HEK293T (cell line): ENCODE measurements at regions not wholly inside any gene's neighbourhood (a gene's known extent, or its start where the extent isn't known, plus 50 kb on each side); places are given as distances from the start of the nearest gene placed in this dataset.

ENCODE experiments used
- CTCF ChIA-PET: fragments of 350-600 bp; formaldehyde crosslinking; extraction: SDS; loops from one replicate; lab custom pipeline; 2021; ENCODE audit warnings: antibody characterized with exemption, inconsistent platforms; lab: Yijun Ruan, JAX
- POLR2A ChIA-PET: fragments of 350-600 bp; formaldehyde crosslinking; extraction: SDS; loops from one replicate; lab custom pipeline; 2020; ENCODE audit warnings: antibody characterized with exemption, inconsistent platforms; lab: Yijun Ruan, JAX
- DNase-seq: peaks from one replicate; pipeline ENCODE4 v3.0.0; 2012; ENCODE audit warnings: mixed read lengths; ENCODE audit errors: extremely low spot score
- ARNT ChIP-seq: fragments of 450-650 bp; IDR thresholded peaks from 2 replicates; pipeline ENCODE4 v1.6.1; 2017; ENCODE audit warnings: mild to moderate bottlenecking
- BHLHE40 ChIP-seq: fragments of 450-650 bp; IDR thresholded peaks from 2 replicates; pipeline ENCODE4 v1.6.1; 2016; ENCODE audit warnings: mild to moderate bottlenecking, moderate library complexity, borderline replicate concordance
- CTBP1 ChIP-seq: fragments of 450-650 bp; IDR thresholded peaks from 2 replicates; pipeline ENCODE4 v1.6.1; 2016; ENCODE audit warnings: borderline replicate concordance
- ELF4 ChIP-seq: fragments of 450-650 bp; IDR thresholded peaks from 2 replicates; pipeline ENCODE4 v1.6.1; 2017; ENCODE audit warnings: antibody characterized with exemption
- FOXA1 ChIP-seq: fragments of 450-650 bp; IDR thresholded peaks from 2 replicates; pipeline ENCODE4 v1.6.1; 2016; ENCODE audit warnings: mild to moderate bottlenecking
- FOXK2 ChIP-seq: fragments of 450-650 bp; IDR thresholded peaks from 2 replicates; pipeline ENCODE4 v1.6.1; 2016; ENCODE audit warnings: mild to moderate bottlenecking
- FOXM1 ChIP-seq: fragments of 450-650 bp; IDR thresholded peaks from 2 replicates; pipeline ENCODE4 v1.6.1; 2017; ENCODE audit warnings: mild to moderate bottlenecking, borderline replicate concordance
- HDGF ChIP-seq: fragments of 450-650 bp; IDR thresholded peaks from 2 replicates; pipeline ENCODE4 v1.6.1; 2017; ENCODE audit warnings: antibody characterized with exemption, borderline replicate concordance
- L3MBTL2 ChIP-seq: fragments of 450-650 bp; conservative IDR thresholded peaks from 2 replicates; pipeline ENCODE4 v1.6.1; 2016; ENCODE audit warnings: mild to moderate bottlenecking
- LEF1 ChIP-seq: fragments of 450-650 bp; IDR thresholded peaks from 2 replicates; pipeline ENCODE4 v1.6.1; 2017; ENCODE audit warnings: mild to moderate bottlenecking, borderline replicate concordance
- NFRKB ChIP-seq: fragments of 450-650 bp; IDR thresholded peaks from 2 replicates; pipeline ENCODE4 v1.6.1; 2016; ENCODE audit warnings: mild to moderate bottlenecking, moderate library complexity
- SP1 ChIP-seq: fragments of 450-650 bp; IDR thresholded peaks from 2 replicates; pipeline ENCODE4 v1.6.1; 2017
- SUZ12 ChIP-seq: fragments of 450-650 bp; IDR thresholded peaks from 2 replicates; pipeline ENCODE4 v1.6.1; 2016; ENCODE audit warnings: mild to moderate bottlenecking
- TARDBP ChIP-seq: fragments of 450-650 bp; IDR thresholded peaks from 2 replicates; pipeline ENCODE4 v1.6.1; 2016
- ZNF384 ChIP-seq: fragments of 450-650 bp; IDR thresholded peaks from 2 replicates; pipeline ENCODE4 v1.6.1; 2016
- TF ChIP-seq, protein P1 (sequence below): fragments of 450-650 bp; IDR thresholded peaks from 2 replicates; pipeline ENCODE4 v1.6.1; 2016

DNA sequence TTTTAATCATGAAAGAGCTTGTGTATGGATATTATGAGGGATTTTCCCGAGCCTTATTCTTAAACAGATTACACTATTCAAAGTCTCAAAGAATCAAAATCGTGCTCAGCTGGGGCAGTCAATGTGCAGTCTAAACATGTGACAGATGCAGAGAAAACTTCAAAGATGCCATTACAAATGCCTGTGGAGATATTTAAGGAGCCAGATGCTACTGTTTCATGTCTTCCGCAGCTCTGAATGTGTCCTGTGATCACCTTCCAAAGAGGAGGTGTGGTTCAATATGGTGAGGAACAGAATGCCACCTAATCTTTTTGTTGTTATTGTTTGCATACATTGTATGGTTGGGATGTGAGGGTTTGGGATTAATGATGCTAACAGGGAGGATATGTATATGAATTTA, 593.3 kb upstream of the ARRDC3 start:
- POLR2A ChIA-PET, result no interaction called here
- CTCF ChIA-PET, result no interaction called here
- no peak for TF ChIP-seq ARNT
- no peak for TF ChIP-seq BHLHE40
- no peak for TF ChIP-seq L3MBTL2
- TF ChIP-seq ZNF384, result no peak
- no peak for TF ChIP-seq SP1
- no peak for TF ChIP-seq SUZ12
- TF ChIP-seq FOXA1, result no peak
- no peak for TF ChIP-seq FOXK2
- TF ChIP-seq, protein P1, sequence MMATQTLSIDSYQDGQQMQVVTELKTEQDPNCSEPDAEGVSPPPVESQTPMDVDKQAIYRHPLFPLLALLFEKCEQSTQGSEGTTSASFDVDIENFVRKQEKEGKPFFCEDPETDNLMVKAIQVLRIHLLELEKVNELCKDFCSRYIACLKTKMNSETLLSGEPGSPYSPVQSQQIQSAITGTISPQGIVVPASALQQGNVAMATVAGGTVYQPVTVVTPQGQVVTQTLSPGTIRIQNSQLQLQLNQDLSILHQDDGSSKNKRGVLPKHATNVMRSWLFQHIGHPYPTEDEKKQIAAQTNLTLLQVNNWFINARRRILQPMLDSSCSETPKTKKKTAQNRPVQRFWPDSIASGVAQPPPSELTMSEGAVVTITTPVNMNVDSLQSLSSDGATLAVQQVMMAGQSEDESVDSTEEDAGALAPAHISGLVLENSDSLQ, result no peak
- TF ChIP-seq NFRKB, result no peak
- no peak for TF ChIP-seq TARDBP
- no peak for DNase-seq

- TF ChIP-seq SP1, result no peak
- TF ChIP-seq ELF4, result no peak
- no peak for TF ChIP-seq ZNF384
- TF ChIP-seq TARDBP, result no peak
- TF ChIP-seq NFRKB, result no peak
- TF ChIP-seq LEF1, result no peak
- TF ChIP-seq FOXM1, result no peak
- no peak for TF ChIP-seq BHLHE40
- TF ChIP-seq L3MBTL2, result no peak
- TF ChIP-seq HDGF, result no peak
- TF ChIP-seq CTBP1, result no peak
- TF ChIP-seq, protein P1, result no peak
- no peak for TF ChIP-seq FOXK2
- no peak for TF ChIP-seq SUZ12
- TF ChIP-seq FOXA1, result no peak
- no peak for TF ChIP-seq ARNT
These were observed 580.0 kb upstream of the ARRDC3 start for GRCh38 chr5:91963166-91963565.

DNA sequence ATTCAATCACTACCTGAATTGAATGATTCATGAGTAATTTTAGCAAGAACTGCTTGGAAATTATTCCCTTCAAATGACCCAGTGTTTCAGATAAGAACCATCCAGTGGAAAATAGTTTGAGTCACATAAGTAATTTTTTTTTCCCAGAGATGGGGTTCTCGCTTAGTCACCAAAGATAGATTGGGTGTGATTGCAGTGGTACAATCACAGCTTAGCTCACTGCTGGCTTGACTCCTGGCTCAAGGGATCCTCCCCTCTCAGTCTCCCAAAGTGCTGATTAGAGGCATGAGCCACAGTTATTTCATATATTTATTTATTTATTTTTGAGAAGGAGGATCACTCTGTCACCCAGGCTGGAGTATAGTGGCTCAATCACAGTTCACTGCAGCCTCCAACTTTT, 574.5 kb upstream of the ARRDC3 start:
- POLR2A ChIA-PET, result no interaction called here

More at GRCh38 chr5:91963166-91963565, 580.0 kb upstream of the ARRDC3 start:
- ChIA-PET POLR2A (no interaction called here), CTCF (no interaction called here)
- DNase-seq, result no peak

GRCh38 chr5:91956738-91957137, 573.6 kb upstream of the ARRDC3 start:
- ChIA-PET POLR2A (no interaction called here), CTCF (no interaction called here)
- TF ChIP-seq NFRKB (no peak), FOXM1 (no peak), LEF1 (no peak), TARDBP (no peak), FOXA1 (no peak), SUZ12 (no peak), L3MBTL2 (no peak), ELF4 (no peak), ZNF384 (no peak), FOXK2 (no peak), HDGF (no peak), SP1 (no peak), BHLHE40 (no peak), CTBP1 (no peak), ARNT (no peak)
- TF ChIP-seq, protein P1, result no peak
- no peak for DNase-seq

More for the DNA sequence above, 574.5 kb upstream of the ARRDC3 start:
- TF ChIP-seq ZNF384, result no peak
- no peak for TF ChIP-seq TARDBP
- TF ChIP-seq FOXM1, result no peak
- TF ChIP-seq HDGF, result no peak
- no peak for TF ChIP-seq CTBP1
- TF ChIP-seq BHLHE40, result no peak
- no peak for TF ChIP-seq L3MBTL2
- TF ChIP-seq LEF1, result no peak
- TF ChIP-seq SP1, result no peak
- no peak for TF ChIP-seq NFRKB
- TF ChIP-seq SUZ12, result no peak
- CTCF ChIA-PET, result no interaction called here
- no peak for DNase-seq

DNA sequence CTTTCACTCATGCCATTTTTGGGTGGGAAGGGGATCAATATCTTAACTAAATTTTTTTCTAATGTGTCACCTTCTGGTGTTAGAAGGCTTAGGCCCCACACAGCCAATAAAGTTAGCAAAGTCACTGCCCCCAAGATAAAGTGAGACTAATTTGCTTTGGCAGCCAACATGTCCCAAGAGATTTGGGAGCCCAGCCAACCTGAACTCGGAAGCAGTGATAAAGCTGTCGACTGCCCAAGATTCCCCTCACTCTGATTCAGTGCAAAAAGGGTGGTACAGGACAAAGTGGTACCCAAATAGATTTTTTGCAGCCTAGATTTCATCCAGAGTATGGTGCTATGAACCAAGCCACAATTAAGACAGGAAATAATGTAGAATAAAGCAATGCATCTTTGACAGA, 572.5 kb upstream of the ARRDC3 start:
- TF ChIP-seq ARNT (no peak), SUZ12 (no peak), CTBP1 (no peak), HDGF (no peak), NFRKB (no peak), L3MBTL2 (no peak), FOXM1 (no peak), BHLHE40 (no peak), ELF4 (no peak), TARDBP (no peak), ZNF384 (no peak), FOXA1 (no peak), SP1 (no peak), FOXK2 (no peak), LEF1 (no peak)
- TF ChIP-seq, protein P1, result no peak
- ChIA-PET POLR2A (no interaction called here), CTCF (interaction anchor here (0.7 kb wide), 2 partner anchors 26 to 1136 kb away, joined by 3 read pairs; no protein-coding TSS in a partner anchor)
- peak; percentile 7 for DNase-seq

GRCh38 chr5:91954136-91954535, 571.0 kb upstream of the ARRDC3 start:
- no peak for DNase-seq
- POLR2A ChIA-PET, result no interaction called here
- TF ChIP-seq NFRKB (no peak), FOXM1 (no peak), LEF1 (no peak), FOXK2 (no peak), ZNF384 (no peak), CTBP1 (no peak), SP1 (no peak), SUZ12 (no peak), HDGF (no peak), ARNT (no peak), FOXA1 (no peak)
- TF ChIP-seq, protein P1, result no peak
- CTCF ChIA-PET, result no interaction called here
